ENCODE measurements at regions not wholly inside any gene's neighbourhood (a gene's known extent, or its start where the extent isn't known, plus 50 kb on each side); places are given as distances from the start of the nearest gene placed in this dataset.

DNA sequence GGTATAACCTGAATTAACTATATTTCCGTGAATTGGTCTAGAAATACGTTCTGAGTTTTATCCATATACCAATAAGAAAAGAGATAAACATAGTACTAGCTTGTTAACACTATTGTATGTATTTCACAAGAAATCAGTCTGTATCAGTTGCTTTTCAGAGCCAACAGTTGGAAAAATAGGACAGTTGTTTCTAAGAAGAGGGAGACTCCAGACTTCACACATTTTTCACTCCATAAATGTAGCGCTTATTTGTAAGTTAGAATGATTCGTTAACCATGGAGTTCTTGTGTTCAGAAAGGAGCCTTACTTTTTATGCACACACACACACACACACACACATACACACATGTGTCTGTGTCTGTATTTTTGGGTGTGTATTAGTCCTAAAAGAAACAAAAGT, 376.7 kb upstream of the SMIM31 start:
- TF ChIP-seq, protein P1, sequence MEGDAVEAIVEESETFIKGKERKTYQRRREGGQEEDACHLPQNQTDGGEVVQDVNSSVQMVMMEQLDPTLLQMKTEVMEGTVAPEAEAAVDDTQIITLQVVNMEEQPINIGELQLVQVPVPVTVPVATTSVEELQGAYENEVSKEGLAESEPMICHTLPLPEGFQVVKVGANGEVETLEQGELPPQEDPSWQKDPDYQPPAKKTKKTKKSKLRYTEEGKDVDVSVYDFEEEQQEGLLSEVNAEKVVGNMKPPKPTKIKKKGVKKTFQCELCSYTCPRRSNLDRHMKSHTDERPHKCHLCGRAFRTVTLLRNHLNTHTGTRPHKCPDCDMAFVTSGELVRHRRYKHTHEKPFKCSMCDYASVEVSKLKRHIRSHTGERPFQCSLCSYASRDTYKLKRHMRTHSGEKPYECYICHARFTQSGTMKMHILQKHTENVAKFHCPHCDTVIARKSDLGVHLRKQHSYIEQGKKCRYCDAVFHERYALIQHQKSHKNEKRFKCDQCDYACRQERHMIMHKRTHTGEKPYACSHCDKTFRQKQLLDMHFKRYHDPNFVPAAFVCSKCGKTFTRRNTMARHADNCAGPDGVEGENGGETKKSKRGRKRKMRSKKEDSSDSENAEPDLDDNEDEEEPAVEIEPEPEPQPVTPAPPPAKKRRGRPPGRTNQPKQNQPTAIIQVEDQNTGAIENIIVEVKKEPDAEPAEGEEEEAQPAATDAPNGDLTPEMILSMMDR (IDR thresholded peaks at IDR 0.05; ENCODE audit: control extremely low read depth in 1 of 3, insufficient read depth in 1 of 3, low read depth in 1 of 3, low read length in 3 of 3) = no peak
- TF ChIP-seq FOSL1 (IDR thresholded peaks at IDR 0.05; ENCODE audit: insufficient read depth, low read depth, low read length) (no peak), ZNF274 (IDR thresholded peaks at IDR 0.05; ENCODE audit: borderline replicate concordance, extremely low read depth, low read length) (no peak), POLR2A (IDR thresholded peaks at IDR 0.05; ENCODE audit: control extremely low read depth in 1 of 2, low read depth in 2 of 2, low read length in 2 of 2) (no peak), CHD2 (IDR thresholded peaks at IDR 0.05; ENCODE audit: low read length) (no peak), TEAD4 (IDR thresholded peaks at IDR 0.05; ENCODE audit: low read depth, low read length) (no peak)

All from H1 (cell line).